SIG-M5 treated with dmso at 0.1 percent for 504 hours (cell line): ENCODE measurements at regions not wholly inside any gene's neighbourhood (a gene's known extent, or its start where the extent isn't known, plus 50 kb on each side); places are given as distances from the start of the nearest gene placed in this dataset.

ENCODE experiments used
- DNase-seq: peaks from one replicate; lab custom pipeline; 2025; ENCODE audit not compliant: unreplicated experiment; lab: John Stamatoyannopoulos, UW

GRCh38 chr5:87966213-87966612 is 302.4 kb downstream of the TMEM161B start:
- no peak for DNase-seq

GRCh38 chr5:87954121-87954520 is 314.5 kb downstream of the TMEM161B start:
- DNase-seq, result no peak

GRCh38 chr5:87951661-87952060 is 317.0 kb downstream of the TMEM161B start:
- DNase-seq, result no peak

GRCh38 chr5:87949676-87950631 is 318.7 kb downstream of the TMEM161B start:
- DNase-seq, result no peak

GRCh38 chr5:87948486-87948885 is 320.2 kb downstream of the TMEM161B start:
- no peak for DNase-seq

GRCh38 chr5:87946271-87946670 is 322.4 kb downstream of the TMEM161B start:
- no peak for DNase-seq

- no peak for DNase-seq
Observed at GRCh38 chr5:87945286-87945650, 323.4 kb downstream of the TMEM161B start.

- no peak for DNase-seq
Observed at GRCh38 chr5:87944553-87945285, 323.9 kb downstream of the TMEM161B start.

- DNase-seq, result no peak
Observed at GRCh38 chr5:87940775-87941174, 327.9 kb downstream of the TMEM161B start.

- no peak for DNase-seq
Observed at GRCh38 chr5:87936667-87937066, 332.0 kb downstream of the TMEM161B start.

- peak; percentile 7 for DNase-seq
Observed at GRCh38 chr5:87924436-87924835, 344.2 kb downstream of the TMEM161B start.

GRCh38 chr5:87916320-87916719 is 352.3 kb downstream of the TMEM161B start:
- no peak for DNase-seq

GRCh38 chr5:87912419-87912818 is 356.2 kb downstream of the TMEM161B start:
- DNase-seq, result no peak

GRCh38 chr5:87909382-87909781 is 359.3 kb downstream of the TMEM161B start:
- no peak for DNase-seq

- DNase-seq, result no peak
Observed at GRCh38 chr5:87906962-87907361, 361.7 kb downstream of the TMEM161B start.

- DNase-seq, result no peak
Observed at GRCh38 chr5:87900419-87900818, 368.2 kb downstream of the TMEM161B start.

- no peak for DNase-seq
Observed at GRCh38 chr5:87899721-87900131, 368.9 kb downstream of the TMEM161B start.

GRCh38 chr5:87899208-87899661 is 369.4 kb downstream of the TMEM161B start:
- DNase-seq, result no peak

- no peak for DNase-seq
Observed at GRCh38 chr5:87898574-87898973, 370.1 kb downstream of the TMEM161B start.

GRCh38 chr5:87888139-87888538 is 380.5 kb downstream of the TMEM161B start:
- DNase-seq, result no peak

GRCh38 chr5:87887247-87887646 is 381.4 kb downstream of the TMEM161B start:
- DNase-seq, result no peak

- DNase-seq, result no peak
Observed at GRCh38 chr5:87886164-87886563, 382.5 kb downstream of the TMEM161B start.
